CD4-positive, alpha-beta T cell treated with Interleukin-12 subunit alpha and Interleukin-12 subunit beta, for 1 hour (primary cell): ENCODE measurements at regions not wholly inside any gene's neighbourhood (a gene's known extent, or its start where the extent isn't known, plus 50 kb on each side); places are given as distances from the start of the nearest gene placed in this dataset.

ENCODE experiments used
- DNase-seq: peaks from one replicate; pipeline ENCODE4 v3.0.0-alpha.2; 2020

DNA sequence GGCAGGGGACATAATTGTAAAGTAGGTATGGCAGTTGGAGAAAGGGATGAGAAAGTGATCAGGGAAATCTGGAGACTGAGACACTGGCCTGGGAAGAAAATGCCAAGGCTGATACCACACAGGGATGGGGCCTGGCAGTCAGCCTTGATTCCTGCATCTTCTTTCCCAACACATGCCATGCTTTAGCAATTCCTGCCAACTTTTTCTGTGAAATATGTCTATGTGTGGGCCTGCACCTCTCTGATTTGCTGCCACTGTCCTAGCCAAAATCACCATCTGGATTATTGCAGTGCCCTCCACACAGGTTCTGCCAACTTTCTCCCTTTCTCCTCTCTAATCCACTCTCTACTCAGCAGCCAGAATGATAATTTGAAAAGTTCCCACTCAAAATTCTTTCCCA lies 759.8 kb upstream of the CITED2 start:
- DNase-seq: no peak

- no peak for DNase-seq
Observed at GRCh38 chr6:140130074-140130473, 755.6 kb upstream of the CITED2 start.

GRCh38 chr6:140124498-140124897 lies 750.0 kb upstream of the CITED2 start:
- no peak for DNase-seq

DNA sequence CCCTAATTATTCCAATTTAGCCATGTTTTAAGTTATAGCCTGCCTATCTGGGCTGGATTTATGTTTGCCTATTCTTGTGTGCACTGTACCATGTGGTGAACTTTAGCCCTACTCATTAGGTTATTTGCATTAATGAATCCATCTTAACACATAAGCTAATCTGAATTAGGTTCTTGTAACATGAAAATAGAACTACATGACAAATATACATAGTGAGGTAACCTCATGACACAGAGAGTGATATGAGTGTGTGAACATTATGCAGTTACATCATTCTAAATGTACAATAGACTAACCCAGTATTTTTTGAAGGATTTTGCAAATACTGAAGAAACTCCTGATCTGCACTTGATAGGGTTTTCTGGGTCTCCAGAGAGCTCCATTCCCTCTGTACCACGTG lies 733.7 kb upstream of the CITED2 start:
- no peak for DNase-seq

DNA sequence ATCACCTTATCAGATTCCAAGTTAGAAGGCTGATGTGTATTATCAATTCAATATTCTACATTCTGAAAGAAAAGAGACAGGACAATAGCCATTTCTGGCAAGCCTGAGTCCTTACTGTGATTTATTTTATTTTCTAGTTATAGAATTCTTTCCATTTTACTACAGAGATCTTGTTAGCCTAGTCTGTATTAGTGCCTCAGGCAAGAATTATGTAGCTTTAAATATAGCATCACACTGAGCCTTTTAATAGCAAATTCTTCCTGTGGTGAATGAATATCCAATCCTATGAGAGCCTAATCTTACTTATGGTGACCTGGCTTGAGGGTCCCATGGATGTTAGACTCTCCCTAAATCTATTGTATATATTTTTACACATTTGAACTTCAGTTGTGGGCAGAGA lies 732.8 kb upstream of the CITED2 start:
- DNase-seq: no peak

DNA sequence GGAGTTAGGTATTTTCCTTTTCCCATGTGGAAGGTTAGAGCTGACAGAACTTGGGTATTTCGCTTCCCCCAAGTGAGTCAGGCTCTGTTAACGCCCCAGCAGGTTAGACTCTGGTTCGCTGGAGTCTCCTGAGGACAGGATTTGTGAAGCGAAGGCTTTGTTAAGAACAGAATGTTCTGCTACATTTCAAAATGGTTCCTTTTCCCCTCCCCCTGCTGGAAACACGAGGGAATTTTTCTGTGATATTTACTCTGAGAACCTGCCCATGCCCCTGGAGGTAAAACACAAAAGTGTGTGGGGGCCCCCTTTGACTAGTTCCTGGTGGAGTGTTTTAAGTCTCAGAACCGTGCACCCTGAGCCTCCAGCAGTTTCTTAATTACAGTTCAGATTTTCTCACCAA lies 731.4 kb upstream of the CITED2 start:
- no peak for DNase-seq

- no peak for DNase-seq
Observed at GRCh38 chr6:140105241-140105640, 730.8 kb upstream of the CITED2 start.

- DNase-seq: no peak
Observed at GRCh38 chr6:140101818-140102217, 727.4 kb upstream of the CITED2 start.

GRCh38 chr6:140101367-140101766 lies 726.9 kb upstream of the CITED2 start:
- no peak for DNase-seq

- DNase-seq: no peak
Observed at GRCh38 chr6:140095532-140095931, 721.1 kb upstream of the CITED2 start.

GRCh38 chr6:140091895-140092294 lies 717.4 kb upstream of the CITED2 start:
- no peak for DNase-seq

- DNase-seq: no peak
Observed at GRCh38 chr6:140090871-140091270, 716.4 kb upstream of the CITED2 start.

DNA sequence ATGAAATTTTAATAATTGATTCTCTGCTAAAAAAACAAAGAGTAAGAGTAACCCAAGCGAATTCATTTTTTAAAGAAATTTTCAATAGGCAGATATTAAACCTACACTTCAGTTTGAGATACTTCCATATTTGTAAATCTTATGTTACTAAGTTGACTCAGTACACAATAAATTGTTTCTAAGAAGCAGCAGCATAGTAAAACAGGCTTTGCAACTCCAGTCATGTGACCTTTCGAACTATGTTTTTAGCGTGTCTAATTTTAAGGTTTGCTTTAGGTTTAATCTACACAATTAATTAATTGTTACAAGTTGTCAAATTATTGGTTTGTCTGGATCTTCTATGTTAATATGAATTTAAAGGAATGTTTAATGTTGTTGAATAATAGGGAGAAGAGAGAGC lies 708.9 kb upstream of the CITED2 start:
- DNase-seq: no peak

- no peak for DNase-seq
Observed at GRCh38 chr6:140082867-140083297, 708.4 kb upstream of the CITED2 start.

DNA sequence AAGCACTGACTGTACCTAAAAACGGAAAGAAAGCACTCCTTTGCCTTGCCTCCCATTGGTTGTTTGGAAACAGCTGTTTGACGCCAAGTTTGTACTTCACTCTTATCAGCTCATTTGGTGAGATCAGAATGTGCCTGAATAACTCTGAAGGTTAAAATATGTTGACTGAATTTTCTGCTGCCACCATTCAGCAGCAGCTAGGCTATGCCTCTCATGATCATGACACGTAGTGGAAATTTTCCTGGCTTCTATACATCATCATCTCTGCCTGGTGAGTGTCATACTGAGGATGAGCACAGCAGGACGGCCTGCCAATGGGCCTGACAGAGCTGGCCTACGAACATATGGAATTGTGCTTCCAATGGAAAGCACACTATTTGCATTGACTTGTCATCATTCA lies 704.9 kb upstream of the CITED2 start:
- DNase-seq: no peak

DNA sequence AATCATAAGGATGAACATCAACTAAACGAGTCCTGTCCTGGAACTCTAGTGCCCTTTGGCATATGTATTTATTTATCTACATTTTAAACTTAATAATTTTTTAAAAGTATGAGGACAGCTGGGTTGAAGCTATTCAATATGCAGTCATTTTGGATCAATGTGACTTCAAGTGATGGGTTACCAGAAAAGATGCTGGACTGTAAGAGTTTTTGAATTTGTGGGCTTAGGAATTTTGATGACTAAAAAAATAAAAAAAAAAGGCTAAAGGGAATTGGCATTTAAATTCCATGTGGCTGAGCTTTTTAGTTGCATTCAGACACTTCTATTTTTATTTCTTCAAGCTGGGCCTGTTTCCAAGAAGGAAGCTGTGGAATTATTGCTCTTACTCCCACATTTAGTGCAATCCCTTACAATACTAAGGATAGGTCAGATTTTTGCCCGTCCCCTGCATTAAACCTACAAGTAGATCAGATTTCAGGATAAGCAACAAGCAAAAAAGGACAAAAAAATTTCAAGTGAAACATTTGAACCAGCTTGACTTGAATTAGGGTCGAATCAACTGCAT lies 704.2 kb upstream of the CITED2 start:
- DNase-seq: no peak

DNA sequence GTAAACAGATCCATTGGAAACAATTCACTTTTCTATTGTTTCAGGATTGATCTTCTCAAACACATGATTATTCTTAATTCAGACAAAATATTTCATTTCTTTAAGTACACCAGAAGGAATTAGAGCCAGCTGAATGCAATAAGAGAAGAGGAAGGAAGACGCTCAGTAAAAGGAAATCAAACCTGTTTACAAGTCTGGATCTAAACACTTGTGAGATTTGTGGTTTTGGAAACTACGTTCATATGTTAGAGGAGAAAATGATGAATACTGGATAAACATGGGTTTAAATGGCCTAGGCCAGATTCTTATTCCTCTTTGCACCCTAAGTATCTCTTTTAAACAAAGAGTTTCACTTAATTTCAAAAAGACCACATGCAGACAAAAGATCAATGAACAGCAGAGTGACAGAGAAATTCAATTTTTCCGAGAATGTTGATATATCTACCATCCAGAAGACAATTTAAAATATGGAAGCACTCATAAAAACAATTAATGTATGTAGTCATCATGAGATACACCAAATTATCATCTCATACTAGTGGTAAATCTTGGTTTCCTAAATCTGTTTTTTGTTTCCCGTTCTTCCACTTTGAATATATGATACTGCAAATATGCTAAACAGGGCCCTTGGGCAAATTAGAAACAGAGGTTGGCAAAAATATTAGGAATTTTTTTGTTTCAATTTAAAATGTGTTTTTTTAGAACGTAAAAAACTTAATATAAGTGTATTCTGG lies 703.5 kb upstream of the CITED2 start:
- DNase-seq: no peak

DNA sequence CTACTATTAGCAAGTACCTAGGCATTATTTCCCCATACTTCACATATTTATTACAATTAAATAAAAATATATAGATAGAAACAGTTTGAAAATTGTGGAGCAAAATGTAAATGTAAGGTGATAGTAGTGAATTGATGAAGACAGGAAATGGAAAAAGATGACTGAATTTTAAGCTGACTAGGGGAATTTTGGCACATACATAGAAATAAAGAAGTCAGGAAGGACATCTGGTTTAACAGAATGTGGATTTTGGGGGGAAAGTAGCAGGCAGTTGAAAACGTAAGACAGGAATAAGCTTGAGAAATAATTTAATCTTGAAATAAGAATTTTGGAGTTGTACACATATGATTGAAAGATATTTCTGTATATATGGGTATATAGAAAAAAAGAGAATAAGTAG lies 701.7 kb upstream of the CITED2 start:
- no peak for DNase-seq

DNA sequence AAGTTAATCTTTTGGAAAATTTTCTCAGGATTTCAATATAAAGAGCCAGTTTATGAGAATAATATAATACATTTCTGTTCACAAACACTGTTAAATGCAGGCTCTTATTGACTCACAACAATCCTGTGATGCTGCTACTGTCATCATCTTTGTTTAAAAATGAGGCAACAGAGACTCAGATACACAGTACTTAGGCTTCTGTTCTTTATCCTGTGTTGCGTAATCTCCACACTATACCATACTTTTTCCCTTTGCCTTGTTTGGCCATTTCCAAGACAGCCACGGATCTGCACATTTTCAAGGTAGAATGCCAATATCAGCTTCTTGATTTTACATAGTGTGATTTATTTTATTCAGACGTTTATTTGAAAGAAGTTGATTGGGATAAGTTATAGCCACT lies 699.0 kb upstream of the CITED2 start:
- DNase-seq: no peak

- DNase-seq: no peak
Observed at GRCh38 chr6:140071601-140072062, 697.2 kb upstream of the CITED2 start.

- no peak for DNase-seq
Observed at GRCh38 chr6:140070846-140071473, 696.5 kb upstream of the CITED2 start.

DNA sequence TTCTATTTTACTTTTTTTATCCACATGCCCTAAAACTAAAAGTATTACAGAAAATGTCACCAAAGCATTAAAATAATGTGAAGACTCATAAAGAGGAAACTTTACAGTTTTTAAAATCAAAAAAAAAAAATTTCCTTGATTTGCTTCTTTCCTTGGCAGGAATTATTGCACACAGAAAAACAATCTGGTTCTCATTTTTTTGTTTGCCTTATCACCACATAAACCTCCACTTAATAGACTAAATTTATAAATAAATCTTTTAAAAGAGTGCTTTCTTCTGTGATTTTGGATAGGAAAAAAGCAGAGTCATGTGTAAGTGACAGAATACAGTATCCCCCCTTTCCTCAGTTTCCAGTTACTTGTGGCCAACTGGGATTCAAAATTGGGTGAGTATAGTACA lies 695.1 kb upstream of the CITED2 start:
- DNase-seq: no peak

DNA sequence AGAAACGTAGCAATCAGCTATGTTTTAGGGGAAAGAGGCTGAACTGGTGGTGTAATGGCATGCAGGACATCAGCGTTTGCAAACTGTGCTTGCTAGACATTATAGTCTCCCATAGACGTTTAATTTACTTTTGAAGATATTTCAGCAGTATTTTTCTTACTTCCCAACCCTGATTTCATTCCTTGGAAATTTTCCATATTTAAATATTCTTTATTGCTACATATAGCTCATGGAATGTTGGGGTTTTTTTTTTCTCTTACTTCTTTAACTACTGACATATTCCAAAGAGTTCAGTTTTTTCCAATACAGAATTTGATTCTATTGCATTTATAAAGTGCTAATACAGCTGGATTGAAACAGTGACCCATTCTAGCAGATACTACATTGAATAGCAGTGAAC lies 694.4 kb upstream of the CITED2 start:
- DNase-seq: no peak

DNA sequence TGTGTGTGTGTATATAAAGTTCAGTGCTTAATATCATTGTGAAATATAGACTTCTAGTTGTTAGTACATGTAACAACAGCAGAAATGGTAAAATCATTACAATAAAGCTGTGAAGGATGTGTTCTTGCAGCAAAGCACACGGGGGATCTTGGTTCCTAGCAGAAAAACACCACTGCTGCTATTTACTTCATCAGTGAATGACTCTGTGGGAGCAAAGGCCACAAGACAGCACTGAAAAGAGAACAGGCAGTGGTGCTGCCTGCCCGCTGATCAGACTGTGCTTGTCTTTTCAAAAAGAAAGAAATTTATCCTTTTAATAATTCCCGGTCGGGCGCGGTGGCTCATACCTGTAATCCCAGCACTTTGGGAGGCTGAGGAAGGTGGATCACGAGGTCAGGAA lies 689.9 kb upstream of the CITED2 start:
- DNase-seq: no peak

- no peak for DNase-seq
Observed at GRCh38 chr6:140063021-140063399, 688.6 kb upstream of the CITED2 start.
